ENCODE measurements at regions not wholly inside any gene's neighbourhood (a gene's known extent, or its start where the extent isn't known, plus 50 kb on each side); places are given as distances from the start of the nearest gene placed in this dataset.

- H3K4me3 ChIP-seq (ENCODE audit: extremely low read depth in 1 of 4, insufficient read depth in 2 of 4, low read depth in 3 of 4, low read length in 4 of 4), result no peak overlapping the region
- WGBS, 2 experiments (ENCODE audit: extremely low coverage in 1 of 2, insufficient coverage in 1 of 2, insufficient read length in 1 of 2, insufficient replicate concordance in 2 of 2, low coverage in 1 of 2, low lambda C conversion rate in 2 of 2, missing lambda C conversion rate in 1 of 2), result 83% methylated on average over 10 of the region's 16 CpGs; no CpG with 5 or more reads in 1 of the 2 experiments
- TF ChIP-seq CTCF (IDR thresholded peaks at IDR 0.05; ENCODE audit: control extremely low read depth in 1 of 3, insufficient read depth in 1 of 3, low read depth in 1 of 3, low read length in 3 of 3) (no peak), ZNF274 (IDR thresholded peaks at IDR 0.05; ENCODE audit: borderline replicate concordance, extremely low read depth, low read length) (no peak), POLR2AphosphoS5 (IDR thresholded peaks at IDR 0.05; ENCODE audit: low read depth, low read length) (no peak), RFX5 (IDR thresholded peaks at IDR 0.05; ENCODE audit: borderline replicate concordance, low read depth, low read length) (no peak), BCL11A (IDR thresholded peaks at IDR 0.05; ENCODE audit: low read depth in 2 of 2, low read length in 2 of 2) (no peak), CREB1 (IDR thresholded peaks at IDR 0.05) (no peak), MAX (IDR thresholded peaks at IDR 0.05) (no peak)
- TF ChIP-seq, protein P1, sequence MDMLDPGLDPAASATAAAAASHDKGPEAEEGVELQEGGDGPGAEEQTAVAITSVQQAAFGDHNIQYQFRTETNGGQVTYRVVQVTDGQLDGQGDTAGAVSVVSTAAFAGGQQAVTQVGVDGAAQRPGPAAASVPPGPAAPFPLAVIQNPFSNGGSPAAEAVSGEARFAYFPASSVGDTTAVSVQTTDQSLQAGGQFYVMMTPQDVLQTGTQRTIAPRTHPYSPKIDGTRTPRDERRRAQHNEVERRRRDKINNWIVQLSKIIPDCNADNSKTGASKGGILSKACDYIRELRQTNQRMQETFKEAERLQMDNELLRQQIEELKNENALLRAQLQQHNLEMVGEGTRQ (IDR thresholded peaks at IDR 0.05; ENCODE audit: low read length), result no peak
Observed at GRCh38 chr12:38053113-38053512, 263.5 kb upstream of the ALG10B start.

More at GRCh38 chr12:38053113-38053512, 263.5 kb upstream of the ALG10B start:
- no peak overlapping the region for H3K4me2 ChIP-seq (ENCODE audit: insufficient read depth in 1 of 2, low read depth in 2 of 2, low read length in 2 of 2)
- no peaks in the 10 kb centered on the region for H3K79me2 ChIP-seq (ENCODE audit: control insufficient read depth in 1 of 2, insufficient read depth in 2 of 2, low read length in 2 of 2)
- no peak overlapping the region for H2BK12ac ChIP-seq (ENCODE audit: low read depth, low read length)
- no peak overlapping the region for H3K23ac ChIP-seq (ENCODE audit: insufficient read length)
- no peak overlapping the region for H3K56ac ChIP-seq (replicated peaks; ENCODE audit: insufficient read length, low read depth, low read length)
- H2BK5ac ChIP-seq (ENCODE audit: low read depth, low read length), result no peak overlapping the region
- ChIA-PET POLR2A (ENCODE audit: partially characterized antibody) (no interaction called here), CTCF (ENCODE audit: partially characterized antibody) (no interaction called here)
- no peak overlapping the region for H4K8ac ChIP-seq (ENCODE audit: extremely low read depth, insufficient read depth, low read length)
- no peak overlapping the region for H4K5ac ChIP-seq (ENCODE audit: insufficient read length, low read depth, low read length)
- H4K20me1 ChIP-seq (replicated peaks in 1 of 2; ENCODE audit: control insufficient read depth in 1 of 2, insufficient read depth in 2 of 2, low read length in 2 of 2), result no peaks in the 10 kb centered on the region
- no peak overlapping the region for H2BK120ac ChIP-seq (replicated peaks; ENCODE audit: low read depth, low read length)
- H2AK5ac ChIP-seq (ENCODE audit: low read depth, low read length), result no peak overlapping the region
- H3K9ac ChIP-seq (replicated peaks in 1 of 4; ENCODE audit: extremely low read depth in 1 of 4, low read depth in 3 of 4, low read length in 3 of 4), result no peak overlapping the region
- DNase-seq (ENCODE audit: low read depth in 1 of 2, low spot score in 2 of 2) (no peak), FAIRE-seq (no peak)
- H2AFZ ChIP-seq (ENCODE audit: low read length), result no peak overlapping the region
- no peaks in the 10 kb centered on the region for H3K27me3 ChIP-seq (replicated peaks in 1 of 4; ENCODE audit: control insufficient read depth in 3 of 4, extremely low read depth in 1 of 4, insufficient read depth in 3 of 4, low read length in 3 of 4)
- no peaks in the 10 kb centered on the region; a peak in 1 of 8 replicates for H3K36me3 ChIP-seq (ENCODE audit: control insufficient read depth in 2 of 4, insufficient read depth in 4 of 4, low read length in 3 of 4)
- H2BK15ac ChIP-seq (ENCODE audit: low read length), result no peak overlapping the region
- no peak overlapping the region for H3K27ac ChIP-seq (ENCODE audit: low read depth, low read length)
- no peak overlapping the region for H3K18ac ChIP-seq (ENCODE audit: extremely low read depth, low read length)
- no peak overlapping the region for H4K91ac ChIP-seq (replicated peaks; ENCODE audit: insufficient read length, low read length)
- no peaks in the 10 kb centered on the region for H3K79me1 ChIP-seq (ENCODE audit: low read depth, low read length)
- no peaks in the 10 kb centered on the region for H3K4me1 ChIP-seq (replicated peaks in 1 of 4; ENCODE audit: control insufficient read depth in 3 of 4, insufficient read depth in 4 of 4, low read length in 3 of 4)
- H3K4ac ChIP-seq (replicated peaks; ENCODE audit: insufficient read length, low read depth, low read length), result no peak overlapping the region
- H3K9me3 ChIP-seq (ENCODE audit: insufficient read depth in 2 of 2, low read depth in 1 of 2, low read length in 1 of 2), result peaks cover 73 to 99% of the 10 kb centered on the region in 2 experiments
- H2BK20ac ChIP-seq (ENCODE audit: low read length), result no peak overlapping the region
- H3K23me2 ChIP-seq (ENCODE audit: low read depth, low read length), result no peaks in the 10 kb centered on the region
- no peak overlapping the region for H3K14ac ChIP-seq (ENCODE audit: insufficient read length)
